Heart left ventricle (tissue), 16 donors: ENCODE measurements at regions not wholly inside any gene's neighbourhood (a gene's known extent, or its start where the extent isn't known, plus 50 kb on each side); places are given as distances from the start of the nearest gene placed in this dataset.

ENCODE experiments used
- ATAC-seq, 4 donors: fragments of 200-7000 bp; cut with Tn5 transposase; one replicate each; pipeline ENCODE4 v1.9.1; 2020 to 2022; ENCODE audit warnings: moderate library complexity in 4 of 4, mild to moderate bottlenecking in 3 of 4, moderate number of reproducible peaks in 1 of 4
- DNase-seq, 5 donors: peaks; one replicate each; pipeline ENCODE4 v3.0.0-alpha.2; 2020
- H3K27ac ChIP-seq, 12 donors: fragments of 200-600 bp; sonication (generic) in 4 of 12; one replicate each; pipeline versions ENCODE4 v1.5.0 to v1.8.0; 2016 to 2022; ENCODE audit warnings: mild to moderate bottlenecking in 2 of 12
- H3K27me3 ChIP-seq, 9 donors: fragments of 200-600 bp; sonication (generic) in 2 of 9; one replicate each; pipeline versions ENCODE4 v1.5.1 to v1.8.0; 2016 to 2022; ENCODE audit warnings: mild to moderate bottlenecking in 3 of 9
- H3K36me3 ChIP-seq, 9 donors: fragments of 200-600 bp; sonication (generic) in 2 of 9; one replicate each; pipeline versions ENCODE4 v1.5.0 to v1.8.0; 2018 to 2022; ENCODE audit warnings: mild to moderate bottlenecking in 2 of 9
- H3K4me1 ChIP-seq, 12 donors: fragments of 200-600 bp; sonication (generic) in 4 of 12; one replicate each; pipeline versions ENCODE4 v1.5.0 to v1.8.0; 2016 to 2022; ENCODE audit warnings: mild to moderate bottlenecking in 3 of 12
- H3K4me3 ChIP-seq, 12 donors: fragments of 200-600 bp; sonication (generic) in 4 of 12; one replicate each; pipeline versions ENCODE4 v1.5.0 to v1.8.0; 2017 to 2022; ENCODE audit warnings: mild to moderate bottlenecking in 9 of 12, moderate library complexity in 4 of 12
- H3K9me3 ChIP-seq, 12 donors: fragments of 200-600 bp; sonication (generic) in 4 of 12; one replicate each; pipeline versions ENCODE4 v1.5.0 to v1.8.0; 2016 to 2022; ENCODE audit warnings: mild to moderate bottlenecking in 1 of 12
- POLR2A ChIP-seq, 2 donors: fragments of 450-650 bp; IDR thresholded peaks; one replicate each; pipeline ENCODE4 v1.6.1; 2017; ENCODE audit warnings: antibody characterized with exemption in 2 of 2, mild to moderate bottlenecking in 2 of 2, moderate library complexity in 2 of 2
- WGBS, 4 donors: extraction: QIAGEN DNeasy Blood & Tissue Kit in 2 of 4; methylation state at CpG; one replicate each; pipeline versions ENCODE4 v1.1.5 to v1.1.7; 2013 to 2018; 5-methylcytosine and 5-hydroxymethylcytosine counted together
- intact Hi-C, 10 donors: fragments of 100-400 bp; cut with DNase I; formaldehyde crosslinking; loops; one replicate each; pipeline versions ENCODE4 v1.11.1 to v1.14.2; 2022
- TF ChIP-seq, protein P1 (sequence below), 12 donors: fragments of 200-600 bp; sonication (generic) in 4 of 12; IDR thresholded peaks; one replicate each; pipeline versions ENCODE4 v1.5.0 to v1.8.0; 2018 to 2022; ENCODE audit warnings: antibody characterized with exemption in 12 of 12, mild to moderate bottlenecking in 5 of 12
- donor health status: ischemic (EF 13 %, LVEDD 7.1; RV severe dilation, severe dysfunction).
- donor health status: healthy with polysubstance abuse.
- donor health status: DM: no; HTN: yes; CAD: no.
- donor health status: DM: no; HTN: no; CAD: no.
- donor health status: ischemic (EF 25% LVEDD 6.9; RV normal size, moderate dysfunction).
- donor health status: ischemic (EF 25% LVEDD 5.7; RV mildly dilated, moderate dysfunction).
- donor health status: healthy.
- donor health status: DM: yes; HTN: yes; CAD: no.
- donor health status: ischemic (EF 35%, LVEDD 5.7; RV mildly dilated, moderate dysfunction).
- donor health status: nonischemic (EF 11% LVEDD 7.7; RV severe dilation, severe dysfunction).
- donor health status: DM: yes; HTN: yes; CAD: no.
- donor health status: PGD.
- donor health status: ischemic (EF 29% LVEDD 5.4; RV normal size, mild dysfunction).
- donor health status: nonischemic (EF 23%, LVEDD 6.1; RV moderate dilation, normal function).

DNA sequence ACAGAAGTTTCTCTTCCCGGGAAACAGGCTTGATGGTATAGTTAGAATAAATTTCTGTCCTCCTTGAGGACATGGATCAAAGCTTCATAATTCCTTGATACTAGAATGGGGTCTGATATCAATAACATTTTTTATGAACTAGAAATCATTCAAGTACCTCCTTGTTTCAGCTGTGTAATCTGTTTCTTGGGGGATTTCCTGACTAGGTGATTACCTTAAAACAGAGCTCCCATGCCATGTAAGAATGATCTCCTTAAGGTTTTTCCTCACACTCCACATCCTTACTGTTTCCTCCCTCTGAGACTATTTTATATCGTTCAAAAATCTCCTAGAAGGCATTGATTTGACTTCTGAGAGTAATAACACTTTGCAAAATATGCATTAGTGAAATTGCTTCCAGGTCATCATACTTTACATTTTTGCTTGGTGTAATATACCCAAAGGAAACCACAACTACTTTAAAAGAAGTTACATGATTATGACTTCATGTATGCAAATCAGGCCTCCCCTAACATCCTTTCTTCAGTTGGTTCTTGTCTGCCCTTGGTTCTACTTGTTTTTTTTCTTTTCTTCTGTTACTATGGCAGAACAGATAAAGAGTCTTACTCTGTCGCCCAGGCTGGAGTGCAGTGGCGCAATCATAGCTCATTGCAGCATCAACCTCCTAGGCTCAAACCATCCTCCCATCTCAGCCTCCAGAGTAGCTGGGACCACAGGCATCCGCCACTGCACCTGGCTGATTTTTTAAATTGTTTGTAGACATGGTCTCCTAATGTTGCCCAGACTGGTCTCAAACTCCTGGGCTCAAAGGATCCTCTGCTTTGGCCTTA lies 388.8 kb downstream of the ZFHX3 start:
- DNase-seq (no peak), ATAC-seq (no peak)
- WGBS, 4 donors: 83 to 89% (median 87%) methylated on average over 5 of the region's 5 CpGs
- Histone ChIP-seq H3K9me3 (peaks cover 0 to 4% (median 0%) of the 10 kb centered on the region in 12 donors), H3K4me3 (no peak overlapping the region), H3K36me3 (no peaks in the 10 kb centered on the region), H3K4me1 (peaks cover 0 to 7% (median 5%) of the 10 kb centered on the region in 12 donors), H3K27me3 (no peaks in the 10 kb centered on the region), H3K27ac (no peak overlapping the region)
- intact Hi-C loops: no loop called here
- no peak for TF ChIP-seq POLR2A (IDR thresholded peaks at IDR 0.05)
- TF ChIP-seq, protein P1, sequence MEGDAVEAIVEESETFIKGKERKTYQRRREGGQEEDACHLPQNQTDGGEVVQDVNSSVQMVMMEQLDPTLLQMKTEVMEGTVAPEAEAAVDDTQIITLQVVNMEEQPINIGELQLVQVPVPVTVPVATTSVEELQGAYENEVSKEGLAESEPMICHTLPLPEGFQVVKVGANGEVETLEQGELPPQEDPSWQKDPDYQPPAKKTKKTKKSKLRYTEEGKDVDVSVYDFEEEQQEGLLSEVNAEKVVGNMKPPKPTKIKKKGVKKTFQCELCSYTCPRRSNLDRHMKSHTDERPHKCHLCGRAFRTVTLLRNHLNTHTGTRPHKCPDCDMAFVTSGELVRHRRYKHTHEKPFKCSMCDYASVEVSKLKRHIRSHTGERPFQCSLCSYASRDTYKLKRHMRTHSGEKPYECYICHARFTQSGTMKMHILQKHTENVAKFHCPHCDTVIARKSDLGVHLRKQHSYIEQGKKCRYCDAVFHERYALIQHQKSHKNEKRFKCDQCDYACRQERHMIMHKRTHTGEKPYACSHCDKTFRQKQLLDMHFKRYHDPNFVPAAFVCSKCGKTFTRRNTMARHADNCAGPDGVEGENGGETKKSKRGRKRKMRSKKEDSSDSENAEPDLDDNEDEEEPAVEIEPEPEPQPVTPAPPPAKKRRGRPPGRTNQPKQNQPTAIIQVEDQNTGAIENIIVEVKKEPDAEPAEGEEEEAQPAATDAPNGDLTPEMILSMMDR (IDR thresholded peaks at IDR 0.05): no peak

DNA sequence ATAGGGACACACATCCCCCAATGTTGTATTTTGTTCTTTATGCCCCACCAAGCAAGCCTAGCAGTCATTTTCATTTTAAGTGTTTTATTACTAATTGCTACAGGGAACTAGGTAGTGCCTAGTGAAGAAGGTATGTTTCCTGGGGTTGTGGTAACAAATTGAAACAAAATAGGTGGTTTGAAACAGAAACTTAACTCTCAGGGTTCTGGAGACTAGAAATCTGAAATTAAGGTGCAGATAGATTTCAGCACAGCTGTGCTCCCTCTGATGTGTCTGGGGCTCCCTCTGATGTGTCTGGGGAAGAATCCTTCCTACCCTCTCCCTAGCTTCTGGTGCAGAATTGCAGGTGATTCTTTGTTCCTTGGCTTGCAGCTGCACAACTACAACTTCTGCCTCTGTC lies 390.1 kb downstream of the ZFHX3 start:
- intact Hi-C loops: no loop called here
- Histone ChIP-seq H3K9me3 (peaks cover 0 to 4% (median 0%) of the 10 kb centered on the region in 12 donors), H3K27ac (no peak overlapping the region), H3K4me3 (no peak overlapping the region), H3K27me3 (no peaks in the 10 kb centered on the region), H3K36me3 (no peaks in the 10 kb centered on the region), H3K4me1 (no peaks in the 10 kb centered on the region)
- ATAC-seq (no peak), DNase-seq (no peak)
- TF ChIP-seq, protein P1 (IDR thresholded peaks at IDR 0.05): no peak
- TF ChIP-seq POLR2A (IDR thresholded peaks at IDR 0.05): no peak

DNA sequence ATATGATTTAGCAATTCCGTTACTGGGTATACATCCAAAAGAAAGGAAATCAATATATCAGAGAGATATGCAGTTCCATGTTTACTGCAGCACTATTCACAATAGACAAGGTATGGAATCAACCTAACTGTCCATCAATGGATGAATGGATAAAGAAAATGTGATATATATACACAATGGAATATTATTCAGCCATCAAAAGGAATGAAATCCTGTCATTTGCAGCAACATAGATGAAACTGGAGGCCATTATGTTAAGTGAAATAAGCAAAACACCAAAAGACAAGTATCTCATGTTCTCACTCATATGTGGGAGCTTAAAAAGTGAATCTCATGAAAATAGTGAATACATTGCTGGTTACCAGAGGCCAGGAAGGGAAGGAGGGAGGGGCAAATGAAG lies 390.8 kb downstream of the ZFHX3 start:
- no peak overlapping the region for H3K4me3 ChIP-seq
- H3K27ac ChIP-seq: no peak overlapping the region
- H3K27me3 ChIP-seq: no peaks in the 10 kb centered on the region
- TF ChIP-seq, protein P1 (IDR thresholded peaks at IDR 0.05): no peak
- TF ChIP-seq POLR2A (IDR thresholded peaks at IDR 0.05): no peak
- no peaks in the 10 kb centered on the region for H3K36me3 ChIP-seq
- ATAC-seq (no peak), DNase-seq (no peak)
- intact Hi-C loops: no loop called here
- WGBS, 4 donors: 95 to 98% (median 96%) methylated on average over 1 of the region's 1 CpG
- H3K9me3 ChIP-seq: peaks cover 0 to 4% (median 0%) of the 10 kb centered on the region in 12 donors
- no peaks in the 10 kb centered on the region for H3K4me1 ChIP-seq

DNA sequence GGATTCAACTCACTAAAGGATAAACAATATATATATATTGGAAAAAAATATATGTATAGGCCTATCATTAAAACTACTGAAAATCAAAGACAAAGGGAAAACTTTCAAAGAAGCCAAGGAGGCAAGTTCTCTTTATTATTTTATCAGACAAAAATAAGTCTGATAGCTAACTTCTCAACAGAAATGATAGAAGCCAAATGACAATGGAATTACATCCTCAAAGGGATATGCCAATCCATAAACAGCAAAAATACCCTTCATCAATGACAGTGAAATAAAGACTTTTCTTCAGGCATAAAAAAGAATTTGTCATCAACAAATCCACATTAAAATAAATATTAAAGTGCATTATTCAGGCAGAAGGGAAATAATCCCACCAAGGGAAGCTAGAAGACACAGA lies 393.4 kb downstream of the ZFHX3 start:
- ATAC-seq (no peak), DNase-seq (no peak)
- H3K9me3 ChIP-seq: peaks cover 0 to 8% (median 0%) of the 10 kb centered on the region in 12 donors
- intact Hi-C loops: no loop called here
- no peaks in the 10 kb centered on the region for H3K27me3 ChIP-seq
- TF ChIP-seq, protein P1 (IDR thresholded peaks at IDR 0.05): no peak
- TF ChIP-seq POLR2A (IDR thresholded peaks at IDR 0.05): no peak
- H3K27ac ChIP-seq: no peak overlapping the region
- no peaks in the 10 kb centered on the region for H3K4me1 ChIP-seq
- no peak overlapping the region for H3K4me3 ChIP-seq
- no peaks in the 10 kb centered on the region for H3K36me3 ChIP-seq
